SH-SY5Y (cell line): ENCODE measurements at regions not wholly inside any gene's neighbourhood (a gene's known extent, or its start where the extent isn't known, plus 50 kb on each side); places are given as distances from the start of the nearest gene placed in this dataset.

Source experiments
- GATA2 ChIP-seq: IDR thresholded peaks from 2 replicates; pipeline ENCODE4 v1.6.1; 2011; ENCODE audit warnings: mild to moderate bottlenecking, low read depth, low read length
- GATA3 ChIP-seq: IDR thresholded peaks from 2 replicates; pipeline ENCODE4 v1.6.1; 2011; ENCODE audit warnings: low read depth, mild to moderate bottlenecking, low read length, moderate library complexity

DNA sequence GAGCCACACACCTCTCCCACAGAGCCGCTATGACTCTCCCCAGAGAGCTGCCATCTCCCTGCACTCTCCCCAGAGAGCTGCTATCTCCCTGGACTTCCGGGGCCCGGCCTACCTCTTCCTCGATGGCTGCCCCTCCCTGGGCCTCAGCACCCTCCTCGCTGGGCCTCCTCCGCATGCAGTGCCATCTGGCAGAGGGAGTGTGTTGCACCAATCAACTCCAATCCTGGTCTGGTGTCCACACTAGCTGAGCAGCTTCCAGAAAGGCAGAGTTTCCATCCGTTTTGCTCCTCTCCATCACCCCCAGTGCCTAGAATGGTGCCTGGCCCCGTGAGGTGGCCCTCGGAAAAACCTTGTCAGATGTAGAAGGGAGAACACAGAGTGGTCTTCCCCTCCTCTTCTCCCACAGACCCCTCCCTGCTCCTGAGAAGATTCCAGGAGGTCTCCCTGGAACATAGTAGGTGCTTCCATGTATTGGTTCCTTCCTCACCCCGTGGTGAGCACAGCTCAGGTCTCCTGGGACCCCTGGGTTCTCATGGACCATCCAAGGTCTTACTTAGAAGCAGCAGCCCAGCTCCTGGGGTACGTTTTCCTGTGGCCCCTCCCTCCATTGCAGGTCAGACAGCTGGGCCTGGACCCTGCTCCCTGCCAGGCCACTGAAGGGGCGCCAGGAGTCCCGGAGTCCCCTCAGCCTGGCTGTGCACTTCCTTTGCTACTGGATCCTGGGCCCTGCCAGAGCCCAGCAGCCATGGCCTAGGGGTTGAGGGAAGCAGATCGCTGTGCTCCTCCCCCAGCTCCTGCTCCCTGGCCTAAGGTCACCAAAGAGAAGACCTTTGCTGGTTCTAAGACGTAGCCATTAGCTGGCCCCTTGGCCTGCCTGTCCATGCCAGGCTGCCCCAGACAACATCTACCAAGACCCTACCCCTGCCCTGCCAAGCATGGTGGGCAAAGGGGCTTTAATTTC lies 233.8 kb upstream of the GSE1 start:
- TF ChIP-seq GATA2 = no peak
- TF ChIP-seq GATA3 = no peak
